GM21786 (cell line): ENCODE measurements at regions not wholly inside any gene's neighbourhood (a gene's known extent, or its start where the extent isn't known, plus 50 kb on each side); places are given as distances from the start of the nearest gene placed in this dataset.

Experiments used
- ATAC-seq: cut with Tn5 transposase; IDR thresholded peaks from one replicate; pipeline ENCODE4 v1.9.1; 2021; ENCODE audit not compliant: unreplicated experiment

GRCh38 chr17:12287953-12288352, 267.3 kb downstream of the MAP2K4 start:
- ATAC-seq = no peak

- ATAC-seq = no peak
Measured at GRCh38 chr17:12290207-12290606, 269.5 kb downstream of the MAP2K4 start.

GRCh38 chr17:12296209-12296625, 275.5 kb downstream of the MAP2K4 start:
- no peak for ATAC-seq

GRCh38 chr17:12301551-12301950, 280.9 kb downstream of the MAP2K4 start:
- no peak for ATAC-seq

DNA sequence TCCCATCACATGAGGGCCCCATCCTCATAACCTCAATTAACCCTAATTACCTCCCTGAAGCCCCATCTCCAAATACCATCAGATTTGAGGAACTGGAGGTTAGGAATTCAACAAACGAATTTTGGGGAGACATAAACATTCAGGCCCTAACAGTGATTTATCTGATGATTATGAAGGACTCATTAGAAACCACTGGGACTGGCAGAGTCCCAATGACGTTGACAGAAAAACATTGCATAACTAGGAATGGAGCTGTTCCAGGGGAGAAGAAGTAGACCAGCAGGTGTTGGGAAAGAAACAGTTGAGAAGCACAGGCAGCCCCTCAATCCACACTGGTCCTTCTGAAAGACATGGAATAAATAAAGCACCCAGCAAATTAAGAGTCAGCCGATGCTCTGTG, 282.0 kb downstream of the MAP2K4 start:
- ATAC-seq = no peak

DNA sequence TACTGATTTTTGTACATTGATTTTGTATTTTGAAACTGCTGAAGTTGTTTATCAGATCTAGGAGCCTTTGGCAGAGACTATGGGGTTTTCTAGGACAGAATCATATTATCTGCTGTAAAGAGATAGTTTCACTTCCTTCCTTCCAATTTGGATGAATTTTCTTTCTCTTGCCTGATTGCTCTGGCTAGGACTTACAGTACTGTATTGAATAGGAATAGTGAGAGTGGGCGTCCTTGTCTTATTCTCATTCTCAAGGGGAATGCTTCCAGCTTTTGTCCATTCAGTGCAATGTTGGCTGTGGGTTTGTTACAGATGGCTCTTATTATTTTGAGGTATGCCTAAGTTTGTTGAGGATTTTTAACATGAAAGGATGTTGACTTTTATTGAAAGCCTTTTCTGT, 290.1 kb downstream of the MAP2K4 start:
- ATAC-seq = no peak

GRCh38 chr17:12312692-12313091, 292.0 kb downstream of the MAP2K4 start:
- no peak for ATAC-seq

DNA sequence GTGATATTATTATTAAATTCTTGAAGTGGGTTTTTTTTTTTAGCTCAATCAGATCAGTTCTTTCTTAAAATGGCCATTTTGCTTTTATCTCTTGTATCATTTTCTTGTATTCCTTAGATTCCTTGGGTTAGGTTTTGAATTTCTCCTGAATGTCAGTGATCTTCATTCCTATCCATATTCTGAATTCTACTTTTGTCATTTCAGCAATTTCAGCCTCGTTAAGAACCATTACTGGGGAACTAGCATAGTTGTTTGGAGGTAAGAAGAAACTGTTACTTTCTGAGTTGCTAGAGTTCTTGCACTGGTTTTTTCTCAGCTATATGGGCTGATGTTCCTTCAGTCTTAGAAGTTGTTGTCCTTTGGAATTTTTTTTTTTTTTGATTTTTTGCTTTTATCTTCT, 293.1 kb downstream of the MAP2K4 start:
- ATAC-seq = no peak

GRCh38 chr17:12316021-12316420, 295.3 kb downstream of the MAP2K4 start:
- no peak for ATAC-seq

GRCh38 chr17:12318571-12319266, 298.0 kb downstream of the MAP2K4 start:
- ATAC-seq = no peak

- no peak for ATAC-seq
Measured at GRCh38 chr17:12320286-12320685, 299.6 kb downstream of the MAP2K4 start.

DNA sequence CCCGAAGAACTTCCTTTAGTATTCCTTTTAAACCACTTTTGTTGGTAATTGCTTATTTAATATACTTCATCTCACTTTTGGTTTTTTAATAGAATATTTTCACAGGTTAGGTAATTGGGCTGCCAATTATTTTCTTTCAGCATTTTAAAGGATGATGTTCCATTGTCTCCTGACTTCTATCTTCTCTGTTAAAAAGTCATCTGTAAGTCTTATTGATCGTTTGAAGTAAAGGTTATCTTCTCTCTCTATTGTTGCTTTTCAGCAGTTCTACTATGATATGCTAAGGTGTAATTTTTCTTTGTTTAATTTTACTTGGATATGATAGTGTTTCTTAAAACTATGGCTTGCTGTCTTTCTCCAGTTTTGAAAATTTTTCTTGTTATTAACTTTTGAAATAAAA, 307.5 kb downstream of the MAP2K4 start:
- ATAC-seq = no peak

DNA sequence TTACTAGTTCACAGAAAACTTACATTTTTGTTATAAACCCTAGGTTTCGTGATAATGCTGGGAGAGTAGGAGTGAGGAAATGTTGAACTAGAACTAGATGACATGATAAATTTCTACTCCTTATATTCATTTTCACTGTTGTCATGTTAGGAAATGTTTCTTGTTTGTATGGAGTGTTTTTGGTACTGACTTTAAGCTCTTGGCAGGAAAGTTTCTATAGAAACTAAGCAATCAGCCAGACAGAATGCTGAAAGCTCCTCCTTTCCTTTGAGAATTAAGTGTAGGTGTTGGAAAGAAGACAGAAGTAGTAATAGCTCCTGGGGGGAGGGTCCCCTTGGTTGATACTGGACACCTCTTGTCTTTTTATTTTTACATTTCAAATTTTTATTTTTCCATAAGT, 309.8 kb downstream of the MAP2K4 start:
- no peak for ATAC-seq

GRCh38 chr17:12341328-12341727, 320.7 kb downstream of the MAP2K4 start:
- no peak for ATAC-seq

DNA sequence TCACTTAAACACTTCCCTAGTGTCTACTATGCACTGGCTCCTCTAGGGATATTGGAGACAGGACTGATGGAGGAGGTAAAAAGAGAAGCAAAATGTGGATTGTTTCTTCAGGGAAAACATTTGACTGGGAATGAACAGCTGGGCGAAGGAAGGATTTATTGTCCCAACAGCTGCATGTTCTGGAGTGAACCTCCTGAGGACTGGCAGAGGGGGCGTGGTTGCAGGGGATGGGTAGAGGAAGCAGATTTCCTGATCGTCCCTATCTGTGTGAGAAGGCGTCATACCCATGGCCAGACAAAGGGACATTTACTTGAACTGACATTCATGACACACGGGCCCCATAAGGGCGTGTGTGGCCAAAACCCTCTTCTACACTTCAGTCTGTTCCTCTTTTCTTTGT, 321.5 kb downstream of the MAP2K4 start:
- ATAC-seq = no peak

GRCh38 chr17:12342609-12343435, 322.1 kb downstream of the MAP2K4 start:
- no peak for ATAC-seq

DNA sequence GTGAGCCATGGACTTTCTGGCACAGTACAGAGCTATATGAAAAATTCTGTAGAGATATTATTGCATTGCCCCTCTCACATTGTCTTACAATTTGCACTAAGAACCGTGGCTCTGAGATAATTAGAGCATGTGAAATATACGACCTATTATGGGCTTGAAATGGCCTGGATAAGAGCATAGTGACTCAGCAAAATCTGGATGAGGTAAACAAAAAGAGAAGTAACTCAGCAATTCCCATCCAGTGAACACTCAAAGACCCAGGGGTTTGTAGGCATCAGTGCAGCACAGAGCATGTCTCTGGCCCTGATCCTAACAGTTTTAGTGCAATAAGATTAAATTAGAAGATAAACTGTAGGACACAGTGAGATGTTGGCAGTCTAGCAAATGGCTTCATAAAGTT, 317.2 kb upstream of the MYOCD start:
- no peak for ATAC-seq

DNA sequence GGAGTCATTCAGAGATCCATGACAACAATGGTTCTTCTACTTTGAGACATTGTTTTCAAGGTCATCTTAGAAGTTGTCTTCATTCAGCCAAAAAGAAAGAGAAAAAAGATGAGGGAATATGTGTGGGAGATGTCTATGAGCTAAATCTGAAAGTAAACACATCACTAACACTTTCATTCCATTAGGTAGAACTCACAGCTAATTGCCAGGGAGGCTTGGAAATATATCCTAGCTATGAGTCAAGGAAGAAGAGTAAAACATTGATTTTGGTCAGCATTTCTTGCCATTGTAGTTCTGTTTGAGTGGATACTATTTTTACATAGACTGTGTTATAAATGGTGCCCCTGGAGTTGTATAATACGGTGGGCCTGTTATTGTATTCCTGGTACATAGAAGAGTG, 316.4 kb upstream of the MYOCD start:
- no peak for ATAC-seq

GRCh38 chr17:12352127-12352526, 313.6 kb upstream of the MYOCD start:
- no peak for ATAC-seq

DNA sequence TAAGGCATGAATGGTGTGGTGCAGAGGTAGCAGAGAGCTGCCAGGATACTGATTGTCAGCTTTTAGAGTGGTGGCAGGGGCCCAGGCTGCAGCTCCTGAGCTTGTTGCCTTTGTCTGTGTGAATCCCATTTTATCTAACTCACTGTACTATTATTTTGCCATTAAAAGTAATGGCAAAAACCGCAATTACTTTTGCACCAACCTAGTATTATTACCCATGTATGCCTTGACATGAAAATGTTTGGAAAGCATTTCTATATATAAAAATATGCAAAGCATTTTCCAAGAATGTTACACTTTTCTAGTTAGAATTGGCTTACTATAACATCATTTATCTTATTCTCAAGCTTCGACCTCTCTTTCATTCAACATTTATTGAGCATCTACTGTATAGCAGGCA, 308.1 kb upstream of the MYOCD start:
- no peak for ATAC-seq

GRCh38 chr17:12358477-12358876, 307.2 kb upstream of the MYOCD start:
- no peak for ATAC-seq

GRCh38 chr17:12362853-12363455, 302.7 kb upstream of the MYOCD start:
- ATAC-seq = no peak
